ENCODE measurements at regions not wholly inside any gene's neighbourhood (a gene's known extent, or its start where the extent isn't known, plus 50 kb on each side); places are given as distances from the start of the nearest gene placed in this dataset.

GRCh38 chr1:98048751-98049325 lies 128.0 kb upstream of the DPYD start:
- TF ChIP-seq EZH2 (IDR thresholded peaks at IDR 0.05; ENCODE audit: low read length, unreplicated experiment) (no peak), CTCF (conservative IDR thresholded peaks at IDR 0.05; ENCODE audit: low read depth, low read length) (no peak), EZH2phosphoT487 (IDR thresholded peaks at IDR 0.05; ENCODE audit: borderline replicate concordance, low read length) (no peak)
